ENCODE measurements at regions not wholly inside any gene's neighbourhood (a gene's known extent, or its start where the extent isn't known, plus 50 kb on each side); places are given as distances from the start of the nearest gene placed in this dataset.

GRCh38 chr11:93080146-93080759, 110.8 kb downstream of the MTNR1B start:
- Histone ChIP-seq H3K9me3 (replicated peaks) (no peaks in the 10 kb centered on the region), H3K4me3 (no peak overlapping the region), H3K4me1 (no peaks in the 10 kb centered on the region), H3K27me3 (ENCODE audit: low read depth) (peaks cover 19% of the 10 kb centered on the region), H3K27ac (replicated peaks) (no peak overlapping the region), H3K36me3 (no peaks in the 10 kb centered on the region)
- no peak for DNase-seq
- intact Hi-C loops (cut with micrococcal nuclease): no loop called here
- no peak for TF ChIP-seq CTCF (IDR thresholded peaks at IDR 0.05; ENCODE audit: borderline replicate concordance)

GRCh38 chr11:93081694-93082093, 112.2 kb downstream of the MTNR1B start:
- no peak overlapping the region for H3K4me3 ChIP-seq
- H3K9me3 ChIP-seq (replicated peaks): no peaks in the 10 kb centered on the region
- peaks cover 9% of the 10 kb centered on the region for H3K27me3 ChIP-seq (ENCODE audit: low read depth)
- no peaks in the 10 kb centered on the region for H3K4me1 ChIP-seq
- intact Hi-C loops (cut with micrococcal nuclease): no loop called here
- no peak for DNase-seq
- H3K36me3 ChIP-seq: no peaks in the 10 kb centered on the region
- no peak overlapping the region for H3K27ac ChIP-seq (replicated peaks)
- TF ChIP-seq CTCF (IDR thresholded peaks at IDR 0.05; ENCODE audit: borderline replicate concordance): no peak

- no peaks in the 10 kb centered on the region for H3K4me1 ChIP-seq
- H3K27ac ChIP-seq (replicated peaks): no peak overlapping the region
- H3K27me3 ChIP-seq (ENCODE audit: low read depth): peaks cover 9% of the 10 kb centered on the region
- H3K36me3 ChIP-seq: no peaks in the 10 kb centered on the region
- DNase-seq: no peak
- TF ChIP-seq CTCF (IDR thresholded peaks at IDR 0.05; ENCODE audit: borderline replicate concordance): no peak
- no peak overlapping the region for H3K4me3 ChIP-seq
- H3K9me3 ChIP-seq (replicated peaks): no peaks in the 10 kb centered on the region
- intact Hi-C loops (cut with micrococcal nuclease): no loop called here
Observed at GRCh38 chr11:93082900-93083299, 113.4 kb downstream of the MTNR1B start.

GRCh38 chr11:93084727-93085505, 112.9 kb downstream of the SLC36A4 start:
- no peak overlapping the region for H3K4me3 ChIP-seq
- intact Hi-C loops (cut with micrococcal nuclease): no loop called here
- no peak overlapping the region for H3K27ac ChIP-seq (replicated peaks)
- H3K4me1 ChIP-seq: no peaks in the 10 kb centered on the region
- no peak for DNase-seq
- no peak for TF ChIP-seq CTCF (IDR thresholded peaks at IDR 0.05; ENCODE audit: borderline replicate concordance)
- H3K27me3 ChIP-seq (ENCODE audit: low read depth): peaks cover 9% of the 10 kb centered on the region
- H3K9me3 ChIP-seq (replicated peaks): no peaks in the 10 kb centered on the region
- H3K36me3 ChIP-seq: no peaks in the 10 kb centered on the region

- no peak overlapping the region for H3K4me3 ChIP-seq
- H3K4me1 ChIP-seq: no peaks in the 10 kb centered on the region
- no peak for DNase-seq
- H3K27me3 ChIP-seq (ENCODE audit: low read depth): no peaks in the 10 kb centered on the region
- no peak overlapping the region for H3K27ac ChIP-seq (replicated peaks)
- intact Hi-C loops (cut with micrococcal nuclease): no loop called here
- no peaks in the 10 kb centered on the region for H3K36me3 ChIP-seq
- peaks cover 15% of the 10 kb centered on the region for H3K9me3 ChIP-seq (replicated peaks)
- TF ChIP-seq CTCF (IDR thresholded peaks at IDR 0.05; ENCODE audit: borderline replicate concordance): peak; percentile 53
Observed at GRCh38 chr11:93089474-93090102, 108.2 kb downstream of the SLC36A4 start.

Measured in left ventricle myocardium inferior (tissue), 1 donor.